DND-41 (cell line): ENCODE measurements at regions not wholly inside any gene's neighbourhood (a gene's known extent, or its start where the extent isn't known, plus 50 kb on each side); places are given as distances from the start of the nearest gene placed in this dataset.

Experiments used
- EZH2 ChIP-seq: IDR thresholded peaks from 3 replicates; pipeline ENCODE4 v1.6.1; 2012; ENCODE audit warnings: borderline replicate concordance, low read depth, mild to moderate bottlenecking, moderate library complexity, low read length, inconsistent platforms; ENCODE audit not compliant: severe bottlenecking
- TF ChIP-seq, protein P1 (sequence below): IDR thresholded peaks from 2 replicates; pipeline ENCODE4 v1.5.1; 2012; ENCODE audit warnings: borderline replicate concordance, low read length, moderate library complexity, mild to moderate bottlenecking; ENCODE audit not compliant: poor library complexity, severe bottlenecking; ENCODE audit errors: extremely low read depth

DNA sequence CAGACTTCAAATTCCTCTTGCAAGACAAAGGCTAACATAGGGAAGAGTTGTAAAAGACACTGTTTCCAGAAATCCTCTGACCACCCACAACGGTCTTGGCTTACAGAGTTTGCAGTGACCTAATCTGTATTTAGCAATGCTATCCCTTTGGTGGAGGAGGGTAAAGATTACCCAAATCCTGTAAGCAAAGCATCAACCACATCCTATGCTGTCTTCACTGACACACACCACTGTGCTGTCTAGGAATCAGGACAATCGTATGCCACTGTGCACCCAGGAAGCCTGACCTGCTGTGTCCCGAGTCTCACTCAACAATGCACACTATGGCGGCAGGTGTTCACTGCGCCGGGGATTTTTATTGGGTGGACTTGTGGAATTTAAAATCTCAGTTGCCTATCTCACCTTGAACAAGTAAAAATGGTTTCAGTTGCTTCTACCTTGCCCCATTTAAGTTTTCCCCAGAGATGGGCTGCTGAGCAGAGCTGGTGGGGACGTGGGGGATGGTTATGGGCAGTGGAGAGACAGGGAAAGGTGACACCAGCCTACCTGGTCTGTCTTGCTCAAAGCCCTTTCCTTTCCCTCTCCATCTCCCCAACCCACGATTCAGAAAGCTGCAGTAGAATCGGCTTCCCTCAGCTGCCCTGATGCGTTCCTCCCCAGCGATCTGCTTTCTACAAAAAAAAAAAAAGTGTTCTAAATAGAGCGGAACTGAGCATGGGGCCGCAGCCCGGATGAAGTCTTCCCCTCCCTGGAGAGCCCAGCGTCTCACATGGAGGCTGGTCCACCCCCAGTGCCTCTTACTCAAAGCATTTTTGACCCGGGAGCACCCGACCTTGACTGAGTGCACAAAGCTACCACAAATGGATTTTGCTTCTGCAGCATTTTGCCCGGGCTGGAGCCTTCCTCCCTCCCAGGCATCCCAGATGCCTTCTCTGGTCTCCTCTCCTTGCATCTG, 271.5 kb downstream of the SOX9 start:
- TF ChIP-seq, protein P1, sequence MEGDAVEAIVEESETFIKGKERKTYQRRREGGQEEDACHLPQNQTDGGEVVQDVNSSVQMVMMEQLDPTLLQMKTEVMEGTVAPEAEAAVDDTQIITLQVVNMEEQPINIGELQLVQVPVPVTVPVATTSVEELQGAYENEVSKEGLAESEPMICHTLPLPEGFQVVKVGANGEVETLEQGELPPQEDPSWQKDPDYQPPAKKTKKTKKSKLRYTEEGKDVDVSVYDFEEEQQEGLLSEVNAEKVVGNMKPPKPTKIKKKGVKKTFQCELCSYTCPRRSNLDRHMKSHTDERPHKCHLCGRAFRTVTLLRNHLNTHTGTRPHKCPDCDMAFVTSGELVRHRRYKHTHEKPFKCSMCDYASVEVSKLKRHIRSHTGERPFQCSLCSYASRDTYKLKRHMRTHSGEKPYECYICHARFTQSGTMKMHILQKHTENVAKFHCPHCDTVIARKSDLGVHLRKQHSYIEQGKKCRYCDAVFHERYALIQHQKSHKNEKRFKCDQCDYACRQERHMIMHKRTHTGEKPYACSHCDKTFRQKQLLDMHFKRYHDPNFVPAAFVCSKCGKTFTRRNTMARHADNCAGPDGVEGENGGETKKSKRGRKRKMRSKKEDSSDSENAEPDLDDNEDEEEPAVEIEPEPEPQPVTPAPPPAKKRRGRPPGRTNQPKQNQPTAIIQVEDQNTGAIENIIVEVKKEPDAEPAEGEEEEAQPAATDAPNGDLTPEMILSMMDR: no peak
- TF ChIP-seq EZH2: no peak
